ENCODE measurements at regions not wholly inside any gene's neighbourhood (a gene's known extent, or its start where the extent isn't known, plus 50 kb on each side); places are given as distances from the start of the nearest gene placed in this dataset.

DNA sequence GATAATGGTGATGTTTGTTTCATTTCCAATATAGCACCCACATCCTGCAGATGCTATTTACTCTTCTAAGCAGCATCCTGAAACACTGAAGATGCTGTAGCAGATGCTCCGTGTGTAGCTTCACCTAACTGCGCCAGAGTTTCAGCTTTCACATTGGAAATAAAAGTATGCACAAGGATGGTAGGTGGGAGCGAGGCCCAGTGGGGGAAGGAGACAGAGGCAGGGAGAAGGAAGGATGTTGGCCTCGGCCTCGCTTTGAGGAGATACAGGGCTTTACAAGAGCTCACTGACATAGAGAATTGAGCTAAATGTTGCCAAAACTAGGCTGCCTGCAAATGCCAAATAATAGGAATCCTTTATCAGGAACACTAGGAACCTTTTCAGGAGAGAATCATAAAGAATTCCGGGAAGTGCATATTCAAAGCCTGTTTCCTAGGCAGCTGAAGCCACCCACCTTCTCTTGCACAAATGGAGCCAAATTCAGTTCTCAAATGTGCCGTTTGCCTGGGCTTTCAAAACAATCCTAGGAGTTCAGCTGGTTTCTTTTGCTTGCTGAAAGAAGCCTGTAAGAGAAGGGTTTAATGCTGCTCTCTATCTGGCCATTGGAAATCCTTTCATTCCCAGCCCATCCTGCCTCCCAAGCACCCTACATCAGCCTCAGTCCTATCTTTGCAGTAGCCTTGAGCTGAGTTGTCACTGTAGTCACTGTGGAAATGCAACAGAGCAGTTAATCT, 135.4 kb upstream of the ATP1B1 start:
- intact Hi-C loops (cut with DNase I): loop anchor here in 1 of 4 donors (5.0 kb wide), 1 partner anchor 56 kb away; no protein-coding TSS in a partner anchor
- TF ChIP-seq EP300 (IDR thresholded peaks at IDR 0.05): no peak
- TF ChIP-seq, protein P1, sequence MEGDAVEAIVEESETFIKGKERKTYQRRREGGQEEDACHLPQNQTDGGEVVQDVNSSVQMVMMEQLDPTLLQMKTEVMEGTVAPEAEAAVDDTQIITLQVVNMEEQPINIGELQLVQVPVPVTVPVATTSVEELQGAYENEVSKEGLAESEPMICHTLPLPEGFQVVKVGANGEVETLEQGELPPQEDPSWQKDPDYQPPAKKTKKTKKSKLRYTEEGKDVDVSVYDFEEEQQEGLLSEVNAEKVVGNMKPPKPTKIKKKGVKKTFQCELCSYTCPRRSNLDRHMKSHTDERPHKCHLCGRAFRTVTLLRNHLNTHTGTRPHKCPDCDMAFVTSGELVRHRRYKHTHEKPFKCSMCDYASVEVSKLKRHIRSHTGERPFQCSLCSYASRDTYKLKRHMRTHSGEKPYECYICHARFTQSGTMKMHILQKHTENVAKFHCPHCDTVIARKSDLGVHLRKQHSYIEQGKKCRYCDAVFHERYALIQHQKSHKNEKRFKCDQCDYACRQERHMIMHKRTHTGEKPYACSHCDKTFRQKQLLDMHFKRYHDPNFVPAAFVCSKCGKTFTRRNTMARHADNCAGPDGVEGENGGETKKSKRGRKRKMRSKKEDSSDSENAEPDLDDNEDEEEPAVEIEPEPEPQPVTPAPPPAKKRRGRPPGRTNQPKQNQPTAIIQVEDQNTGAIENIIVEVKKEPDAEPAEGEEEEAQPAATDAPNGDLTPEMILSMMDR (IDR thresholded peaks at IDR 0.05): no peak
- no peak for TF ChIP-seq POLR2A (IDR thresholded peaks at IDR 0.05)
- no peaks in the 10 kb centered on the region for H3K27me3 ChIP-seq
- H3K27ac ChIP-seq: peak overlapping the region in 1 of 2 donors; percentile 33
- H3K36me3 ChIP-seq: no peaks in the 10 kb centered on the region
- H3K9me3 ChIP-seq: no peaks in the 10 kb centered on the region
- no peak overlapping the region for H3K4me3 ChIP-seq
- peaks cover 12% of the 10 kb centered on the region for H3K4me1 ChIP-seq (ENCODE audit: insufficient read depth)
- peak; percentile 18 to 70 (median 42) for DNase-seq
- WGBS, 3 donors: 7 to 17% (median 9%) methylated on average over 7 of the region's 7 CpGs

DNA sequence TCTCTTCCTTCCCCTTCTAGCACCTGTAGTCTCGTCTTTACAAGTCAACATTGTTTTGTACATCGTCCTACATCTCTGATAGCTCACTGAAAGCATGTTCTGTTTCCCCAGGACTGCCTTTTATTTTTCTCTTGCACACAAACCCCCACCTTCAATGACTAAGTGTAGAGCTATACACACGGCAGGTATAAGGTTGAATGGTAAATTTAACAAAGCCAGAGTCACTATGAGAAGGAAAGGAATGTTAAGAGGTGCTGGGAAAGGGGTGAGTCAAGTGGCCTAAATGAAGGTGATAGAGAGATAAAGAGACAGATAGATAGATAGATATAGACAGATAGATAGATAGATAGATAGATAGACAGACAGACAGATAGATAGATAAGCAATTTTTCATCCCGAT, 134.3 kb upstream of the ATP1B1 start:
- no peak overlapping the region for H3K27ac ChIP-seq
- H3K4me1 ChIP-seq (ENCODE audit: insufficient read depth): peaks cover 12% of the 10 kb centered on the region
- H3K36me3 ChIP-seq: no peaks in the 10 kb centered on the region
- TF ChIP-seq, protein P1 (IDR thresholded peaks at IDR 0.05): no peak
- TF ChIP-seq POLR2A (IDR thresholded peaks at IDR 0.05): no peak
- no peak for TF ChIP-seq EP300 (IDR thresholded peaks at IDR 0.05)
- no peaks in the 10 kb centered on the region for H3K9me3 ChIP-seq
- intact Hi-C loops (cut with DNase I): loop anchor here in 1 of 4 donors (5.0 kb wide), 1 partner anchor 55 kb away; no protein-coding TSS in a partner anchor
- no peak overlapping the region for H3K4me3 ChIP-seq
- 86 to 91% (median 90%) methylated on average over 4 of the region's 4 CpGs for WGBS, 3 donors
- no peaks in the 10 kb centered on the region for H3K27me3 ChIP-seq
- no peak for DNase-seq

GRCh38 chr1:168972887-168973286, 133.6 kb upstream of the ATP1B1 start:
- intact Hi-C loops (cut with DNase I): loop anchor here in 1 of 4 donors (5.0 kb wide), 1 partner anchor 54 kb away; no protein-coding TSS in a partner anchor
- H3K9me3 ChIP-seq: no peaks in the 10 kb centered on the region
- no peak overlapping the region for H3K4me3 ChIP-seq
- H3K27me3 ChIP-seq: no peaks in the 10 kb centered on the region
- 24 to 37% (median 30%) methylated on average over 2 of the region's 2 CpGs for WGBS, 3 donors
- H3K27ac ChIP-seq: peak overlapping the region in 1 of 2 donors; percentile 12
- H3K36me3 ChIP-seq: no peaks in the 10 kb centered on the region
- peak in 3 of 5 donors; percentile 18 to 23 (median 20) for DNase-seq
- H3K4me1 ChIP-seq (ENCODE audit: insufficient read depth): peaks cover 12% of the 10 kb centered on the region
- TF ChIP-seq EP300 (IDR thresholded peaks at IDR 0.05) (no peak), POLR2A (IDR thresholded peaks at IDR 0.05) (no peak)
- TF ChIP-seq, protein P1 (IDR thresholded peaks at IDR 0.05): no peak

- no peak for DNase-seq
- peaks cover 12% of the 10 kb centered on the region for H3K4me1 ChIP-seq (ENCODE audit: insufficient read depth)
- WGBS, 3 donors: 94% methylated on average over 5 of the region's 5 CpGs
- H3K4me3 ChIP-seq: no peak overlapping the region
- no peaks in the 10 kb centered on the region for H3K9me3 ChIP-seq
- H3K36me3 ChIP-seq: no peaks in the 10 kb centered on the region
- no peak overlapping the region for H3K27ac ChIP-seq
- TF ChIP-seq, protein P1 (IDR thresholded peaks at IDR 0.05): no peak
- no peaks in the 10 kb centered on the region for H3K27me3 ChIP-seq
- intact Hi-C loops (cut with DNase I): loop anchor here in 1 of 4 donors (5.0 kb wide), 1 partner anchor 53 kb away; no protein-coding TSS in a partner anchor
These were observed 132.4 kb upstream of the ATP1B1 start for GRCh38 chr1:168974117-168974516.

All from ovary (tissue), 7 donors.